MM.1S (cell line): ENCODE measurements at regions not wholly inside any gene's neighbourhood (a gene's known extent, or its start where the extent isn't known, plus 50 kb on each side); places are given as distances from the start of the nearest gene placed in this dataset.

ENCODE experiments used
- DNase-seq: peaks from one replicate; pipeline ENCODE4 v3.0.0-alpha.2; 2015
- H2AFZ ChIP-seq: fragments of 300-600 bp; sonication (generic); 2 replicates; pipeline ENCODE4 v1.6.0; 2016; ENCODE audit warnings: antibody characterized with exemption, low read length
- H3F3A ChIP-seq: fragments of 300-600 bp; sonication (generic); 2 replicates; pipeline ENCODE4 v1.6.1; 2016; ENCODE audit warnings: mild to moderate bottlenecking, antibody characterized with exemption, low read length, moderate library complexity, mixed read lengths; ENCODE audit not compliant: insufficient read depth
- H3K27ac ChIP-seq: fragments of 300-600 bp; sonication (generic); 2 replicates; pipeline ENCODE4 v1.5.1; 2016; ENCODE audit warnings: mild to moderate bottlenecking, low read length
- H3K27me3 ChIP-seq: fragments of 300-600 bp; sonication (generic); replicated peaks from 2 replicates; pipeline ENCODE4 v1.6.0; 2016; ENCODE audit warnings: low read length; ENCODE audit not compliant: insufficient read depth
- H3K36me3 ChIP-seq: fragments of 300-600 bp; sonication (generic); replicated peaks from 2 replicates; pipeline ENCODE4 v1.6.1; 2016; ENCODE audit warnings: mild to moderate bottlenecking, low read length, mixed read lengths; ENCODE audit not compliant: insufficient read depth
- H3K4me1 ChIP-seq: fragments of 300-600 bp; sonication (generic); 2 replicates; pipeline ENCODE4 v1.6.1; 2016; ENCODE audit warnings: low read length, mixed read lengths
- H3K4me2 ChIP-seq: fragments of 300-600 bp; sonication (generic); 2 replicates; pipeline ENCODE4 v1.6.0; 2016; ENCODE audit warnings: low read depth, low read length
- H3K4me3 ChIP-seq: fragments of 300-600 bp; sonication (generic); 2 replicates; pipeline ENCODE4 v1.5.1; 2016; ENCODE audit warnings: low read length, mixed read lengths
- H3K79me2 ChIP-seq: fragments of 300-600 bp; sonication (generic); 2 replicates; pipeline ENCODE4 v1.6.1; 2016; ENCODE audit warnings: mixed run types, low read length, mixed read lengths
- H3K9ac ChIP-seq: fragments of 300-600 bp; sonication (generic); 2 replicates; pipeline ENCODE4 v1.6.1; 2016; ENCODE audit warnings: low read length, mixed read lengths
- H3K9me2 ChIP-seq: fragments of 300-600 bp; sonication (generic); replicated peaks from 2 replicates; pipeline ENCODE4 v1.6.1; 2016; ENCODE audit warnings: mild to moderate bottlenecking, low read length, mixed read lengths; ENCODE audit not compliant: insufficient read depth
- H3K9me3 ChIP-seq: fragments of 300-600 bp; sonication (generic); replicated peaks from 2 replicates; pipeline ENCODE4 v1.6.1; 2016; ENCODE audit warnings: mild to moderate bottlenecking, low read length, mixed read lengths; ENCODE audit not compliant: insufficient read depth
- H4K20me1 ChIP-seq: fragments of 300-600 bp; sonication (generic); 2 replicates; pipeline ENCODE4 v1.6.1; 2016; ENCODE audit warnings: mild to moderate bottlenecking, low read length, moderate library complexity, mixed read lengths; ENCODE audit not compliant: insufficient read depth
- CTCF ChIP-seq: fragments of 300-600 bp; sonication (generic); IDR thresholded peaks from 2 replicates; pipeline ENCODE4 v1.5.1; 2016; ENCODE audit warnings: antibody characterized with exemption, low read length, mixed read lengths
- EZH2 ChIP-seq: fragments of 300-600 bp; sonication (generic); optimal IDR thresholded peaks from 2 replicates; pipeline ENCODE3; 2017; ENCODE audit warnings: low read depth, mild to moderate bottlenecking, antibody characterized with exemption, low read length, mixed read lengths
- EZH2phosphoT487 ChIP-seq: fragments of 300-600 bp; sonication (generic); IDR thresholded peaks from 2 replicates; pipeline ENCODE4 v1.6.1; 2018; ENCODE audit warnings: antibody characterized with exemption, low read length

GRCh38 chr2:111696226-111696625 lies 187.8 kb downstream of the ANAPC1 start:
- no peak overlapping the region for H2AFZ ChIP-seq
- no peak for TF ChIP-seq CTCF
- TF ChIP-seq EZH2, result no peak
- no peak for TF ChIP-seq EZH2phosphoT487
- H3K36me3 ChIP-seq, result no peaks in the 10 kb centered on the region
- no peak overlapping the region for H3K27ac ChIP-seq
- H3K9ac ChIP-seq, result no peak overlapping the region
- H3K4me3 ChIP-seq, result no peak overlapping the region
- peaks cover 22% of the 10 kb centered on the region for H3F3A ChIP-seq
- no peaks in the 10 kb centered on the region for H3K9me2 ChIP-seq
- DNase-seq, result no peak
- no peaks in the 10 kb centered on the region for H4K20me1 ChIP-seq
- H3K4me1 ChIP-seq, result peaks cover 26% of the 10 kb centered on the region
- no peaks in the 10 kb centered on the region for H3K9me3 ChIP-seq
- no peaks in the 10 kb centered on the region for H3K79me2 ChIP-seq
- H3K4me2 ChIP-seq, result no peak overlapping the region
- no peaks in the 10 kb centered on the region for H3K27me3 ChIP-seq

GRCh38 chr2:111697560-111697959 lies 186.4 kb downstream of the ANAPC1 start:
- no peak overlapping the region for H3K4me2 ChIP-seq
- TF ChIP-seq EZH2 (no peak), EZH2phosphoT487 (no peak), CTCF (no peak)
- no peak overlapping the region for H2AFZ ChIP-seq
- no peak for DNase-seq
- peaks cover 40% of the 10 kb centered on the region for H3K4me1 ChIP-seq
- H3F3A ChIP-seq, result peaks cover 28% of the 10 kb centered on the region
- no peaks in the 10 kb centered on the region for H4K20me1 ChIP-seq
- no peak overlapping the region for H3K27ac ChIP-seq
- no peak overlapping the region for H3K9ac ChIP-seq
- no peaks in the 10 kb centered on the region for H3K9me2 ChIP-seq
- H3K36me3 ChIP-seq, result no peaks in the 10 kb centered on the region
- no peaks in the 10 kb centered on the region for H3K9me3 ChIP-seq
- no peak overlapping the region for H3K4me3 ChIP-seq
- H3K27me3 ChIP-seq, result no peaks in the 10 kb centered on the region
- peaks cover 3% of the 10 kb centered on the region for H3K79me2 ChIP-seq

- H3K9ac ChIP-seq, result no peak overlapping the region
- TF ChIP-seq EZH2 (no peak), CTCF (no peak), EZH2phosphoT487 (no peak)
Measured at GRCh38 chr2:111698089-111698488, 185.9 kb downstream of the ANAPC1 start.

More at GRCh38 chr2:111698089-111698488, 185.9 kb downstream of the ANAPC1 start:
- Histone ChIP-seq H4K20me1 (no peaks in the 10 kb centered on the region), H3K79me2 (peaks cover 5% of the 10 kb centered on the region), H3K4me2 (no peak overlapping the region), H3K4me1 (peaks cover 43% of the 10 kb centered on the region), H3K36me3 (no peaks in the 10 kb centered on the region), H3F3A (peaks cover 28% of the 10 kb centered on the region), H3K9me3 (no peaks in the 10 kb centered on the region), H3K4me3 (no peak overlapping the region), H2AFZ (no peak overlapping the region), H3K27me3 (no peaks in the 10 kb centered on the region), H3K27ac (no peak overlapping the region), H3K9me2 (no peaks in the 10 kb centered on the region)
- no peak for DNase-seq
